ENCODE measurements at regions not wholly inside any gene's neighbourhood (a gene's known extent, or its start where the extent isn't known, plus 50 kb on each side); places are given as distances from the start of the nearest gene placed in this dataset.
"Not testable (repeated sequence)": the region's sequence is repeated elsewhere in the genome, so short reads cannot be mapped to it uniquely, and the experiment has no call there.

GRCh38 chr2:83186105-83186760 lies 1272.8 kb downstream of the SUCLG1 start:
- no peak overlapping the region for H3K4me2 ChIP-seq
- no peak overlapping the region for H3K4me3 ChIP-seq
- H3K79me2 ChIP-seq = no peaks in the 10 kb centered on the region
- 83% methylated on average over 8 of the region's 8 CpGs for WGBS (ENCODE audit: low lambda C conversion rate, missing lambda C conversion rate)
- H2AFZ ChIP-seq = no peak overlapping the region
- DNase-seq (ENCODE audit: low spot score) = no peak
- no peaks in the 10 kb centered on the region for H3K9me2 ChIP-seq (replicated peaks; ENCODE audit: insufficient read depth)
- TF ChIP-seq EZH2phosphoT487 (IDR thresholded peaks at IDR 0.05; ENCODE audit: low read depth, severe bottlenecking, unreplicated experiment) (no peak), CTCF (IDR thresholded peaks at IDR 0.05; ENCODE audit: poor library complexity) (no peak), EZH2 (IDR thresholded peaks at IDR 0.05; ENCODE audit: borderline replicate concordance) (no peak)
- H3K4me1 ChIP-seq (ENCODE audit: insufficient read depth) = no peaks in the 10 kb centered on the region
- no peak overlapping the region for H3K27ac ChIP-seq
- H3K27me3 ChIP-seq = no peaks in the 10 kb centered on the region
- H3K9me3 ChIP-seq (ENCODE audit: low read depth) = no peaks in the 10 kb centered on the region
- no peaks in the 10 kb centered on the region for H4K20me1 ChIP-seq (ENCODE audit: insufficient read depth, poor library complexity, severe bottlenecking)
- no peaks in the 10 kb centered on the region for H3K36me3 ChIP-seq (replicated peaks; ENCODE audit: insufficient read depth, low read depth)

GRCh38 chr2:83180862-83181530 lies 1278.1 kb downstream of the SUCLG1 start:
- H3K36me3 ChIP-seq (replicated peaks; ENCODE audit: insufficient read depth, low read depth); H3K27me3 ChIP-seq; H3K79me2 ChIP-seq; H3K4me1 ChIP-seq (ENCODE audit: insufficient read depth); H3K4me2 ChIP-seq; H3K27ac ChIP-seq; H3K9me3 ChIP-seq (ENCODE audit: low read depth); H3K4me3 ChIP-seq; DNase-seq (ENCODE audit: low spot score); H2AFZ ChIP-seq; H3K9me2 ChIP-seq (replicated peaks; ENCODE audit: insufficient read depth); H4K20me1 ChIP-seq (ENCODE audit: insufficient read depth, poor library complexity, severe bottlenecking): not testable (repeated sequence)
- 96% methylated on average over 26 of the region's 34 CpGs for WGBS (ENCODE audit: low lambda C conversion rate, missing lambda C conversion rate)

GRCh38 chr2:83176539-83176938 lies 1282.5 kb downstream of the SUCLG1 start:
- no peak for TF ChIP-seq EZH2 (IDR thresholded peaks at IDR 0.05; ENCODE audit: borderline replicate concordance)
- no peak for TF ChIP-seq EZH2phosphoT487 (IDR thresholded peaks at IDR 0.05; ENCODE audit: low read depth, severe bottlenecking, unreplicated experiment)
- TF ChIP-seq CTCF (IDR thresholded peaks at IDR 0.05; ENCODE audit: poor library complexity) = no peak
- no peaks in the 10 kb centered on the region for H3K9me3 ChIP-seq (ENCODE audit: low read depth)
- 91% methylated on average over 2 of the region's 2 CpGs for WGBS (ENCODE audit: low lambda C conversion rate, missing lambda C conversion rate)
- H3K4me1 ChIP-seq (ENCODE audit: insufficient read depth) = no peaks in the 10 kb centered on the region
- DNase-seq (ENCODE audit: low spot score) = no peak
- no peak overlapping the region for H3K4me2 ChIP-seq
- no peaks in the 10 kb centered on the region for H4K20me1 ChIP-seq (ENCODE audit: insufficient read depth, poor library complexity, severe bottlenecking)
- no peaks in the 10 kb centered on the region for H3K36me3 ChIP-seq (replicated peaks; ENCODE audit: insufficient read depth, low read depth)
- H2AFZ ChIP-seq = no peak overlapping the region
- H3K27ac ChIP-seq = no peak overlapping the region
- H3K4me3 ChIP-seq = no peak overlapping the region
- no peaks in the 10 kb centered on the region for H3K9me2 ChIP-seq (replicated peaks; ENCODE audit: insufficient read depth)
- H3K27me3 ChIP-seq = no peaks in the 10 kb centered on the region
- H3K79me2 ChIP-seq = no peaks in the 10 kb centered on the region

GRCh38 chr2:83172841-83173240 lies 1286.2 kb downstream of the SUCLG1 start:
- DNase-seq (ENCODE audit: low spot score) = no peak
- Histone ChIP-seq H3K79me2 (no peaks in the 10 kb centered on the region), H3K27ac (no peak overlapping the region), H3K4me3 (no peak overlapping the region), H3K4me2 (no peak overlapping the region), H3K36me3 (replicated peaks; ENCODE audit: insufficient read depth, low read depth) (no peaks in the 10 kb centered on the region), H2AFZ (no peak overlapping the region), H3K9me3 (ENCODE audit: low read depth) (no peaks in the 10 kb centered on the region), H3K9me2 (replicated peaks; ENCODE audit: insufficient read depth) (no peaks in the 10 kb centered on the region), H3K27me3 (no peaks in the 10 kb centered on the region), H3K4me1 (ENCODE audit: insufficient read depth) (no peaks in the 10 kb centered on the region), H4K20me1 (ENCODE audit: insufficient read depth, poor library complexity, severe bottlenecking) (no peaks in the 10 kb centered on the region)
- WGBS (ENCODE audit: low lambda C conversion rate, missing lambda C conversion rate) = 96% methylated on average over 2 of the region's 2 CpGs
- TF ChIP-seq EZH2 (IDR thresholded peaks at IDR 0.05; ENCODE audit: borderline replicate concordance) = no peak
- no peak for TF ChIP-seq EZH2phosphoT487 (IDR thresholded peaks at IDR 0.05; ENCODE audit: low read depth, severe bottlenecking, unreplicated experiment)
- TF ChIP-seq CTCF (IDR thresholded peaks at IDR 0.05; ENCODE audit: poor library complexity) = no peak
